NCI-H2107 (cell line): ENCODE measurements at regions not wholly inside any gene's neighbourhood (a gene's known extent, or its start where the extent isn't known, plus 50 kb on each side); places are given as distances from the start of the nearest gene placed in this dataset.

Experiments
- DNase-seq: peaks from one replicate; lab custom pipeline; 2025; lab: John Stamatoyannopoulos, UW

DNA sequence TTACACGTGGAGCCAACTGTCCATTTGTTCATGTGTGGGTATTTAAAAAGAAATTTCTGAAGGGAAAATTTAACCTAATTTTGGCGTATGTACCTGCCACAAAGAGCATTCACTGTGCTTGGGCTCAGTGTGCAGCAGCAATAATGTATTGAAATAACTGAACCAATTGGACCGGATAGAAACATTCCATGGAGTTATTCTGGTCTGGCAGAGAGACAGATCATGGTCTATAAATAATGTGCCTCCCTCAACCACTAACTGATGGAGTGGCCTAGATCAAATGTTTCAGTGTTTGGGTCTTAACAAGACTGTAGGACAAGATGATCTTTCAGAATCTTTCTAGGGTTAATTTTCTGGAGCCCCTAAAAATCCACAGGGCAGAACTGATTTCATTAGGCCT is 469.7 kb downstream of the PRELID2 start:
- DNase-seq, result no peak

DNA sequence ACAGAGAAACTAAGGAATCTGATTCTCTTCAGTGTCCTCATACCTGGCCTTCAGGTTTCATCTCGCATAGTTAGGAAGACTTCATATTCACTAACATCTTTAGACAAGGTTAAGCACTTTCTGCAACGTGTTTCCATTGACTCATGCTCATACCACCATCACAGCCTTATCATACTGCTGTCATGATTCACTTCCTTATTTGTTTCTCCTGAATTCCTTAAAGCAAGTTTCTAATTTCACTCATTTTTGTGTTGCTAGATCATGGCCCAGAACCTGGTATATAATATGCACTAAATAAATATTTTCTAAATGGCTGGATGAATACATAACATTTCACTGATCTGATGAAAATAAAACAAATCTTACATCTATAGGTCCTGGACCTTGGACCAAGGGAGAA is 472.9 kb downstream of the PRELID2 start:
- no peak for DNase-seq

DNA sequence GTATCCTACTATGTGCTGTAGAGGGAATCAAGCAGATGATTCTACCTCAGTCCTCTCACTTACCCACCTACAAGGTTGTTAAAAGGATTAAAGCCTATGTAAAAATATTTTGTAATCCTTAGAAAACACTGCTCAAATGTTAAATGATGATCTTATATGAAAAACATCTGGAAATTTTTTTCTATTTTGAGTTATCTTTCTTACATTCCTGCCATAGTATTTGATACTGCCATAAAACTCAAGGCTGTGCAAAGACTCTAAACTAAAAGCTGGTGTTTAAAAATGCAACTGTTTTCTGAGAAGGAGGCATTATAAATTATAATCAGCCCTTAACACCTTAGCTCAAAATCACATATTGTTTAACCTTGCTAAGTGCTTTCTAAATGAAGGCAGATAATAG is 474.2 kb downstream of the PRELID2 start:
- no peak for DNase-seq

DNA sequence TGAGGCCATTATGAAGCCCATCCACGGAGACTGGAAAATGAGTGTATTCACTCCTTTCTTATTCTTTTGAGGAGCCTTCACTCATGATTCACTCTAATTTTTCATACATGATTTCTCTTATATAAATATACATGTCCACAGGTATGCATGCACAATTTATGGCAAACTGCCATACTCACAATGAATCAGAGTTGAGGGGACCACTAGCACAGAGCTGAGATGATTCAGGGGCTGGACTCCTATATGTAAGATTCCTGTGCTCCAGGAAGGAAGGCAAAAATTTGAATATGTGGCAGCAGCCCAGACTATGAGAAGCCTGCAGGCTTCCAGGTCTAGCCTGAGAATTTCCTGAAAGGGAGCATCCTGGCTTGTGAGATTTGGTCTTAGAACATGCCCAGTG is 484.6 kb downstream of the PRELID2 start:
- DNase-seq, result no peak

DNA sequence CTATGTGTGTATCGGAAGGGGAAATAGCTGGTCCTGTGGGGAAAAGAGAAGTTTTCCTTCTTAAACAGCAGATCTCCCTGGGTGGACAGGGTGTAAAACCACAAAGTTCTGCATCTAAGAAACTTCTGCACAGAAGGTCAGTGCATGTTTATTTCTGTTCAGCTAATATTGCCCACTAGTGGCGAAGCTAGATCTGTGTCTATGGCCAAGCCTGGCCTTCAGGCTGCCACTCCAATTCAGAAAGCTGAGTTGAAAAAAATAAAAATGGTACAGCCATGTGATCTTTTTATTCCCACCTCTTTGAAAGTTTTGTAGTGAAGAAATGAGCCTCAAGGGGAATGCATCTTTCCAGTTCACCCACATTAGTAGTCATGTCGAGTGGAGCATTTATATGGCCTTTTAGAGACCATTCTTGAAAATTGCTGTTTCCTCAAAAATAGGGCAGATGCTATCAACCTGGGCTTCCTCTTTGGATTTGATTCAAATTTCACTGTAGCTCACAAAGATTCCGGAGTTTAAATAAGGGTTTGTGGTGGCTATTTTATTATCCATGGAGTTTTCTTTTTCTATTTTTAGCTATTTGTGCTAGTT is 488.0 kb downstream of the PRELID2 start:
- no peak for DNase-seq

DNA sequence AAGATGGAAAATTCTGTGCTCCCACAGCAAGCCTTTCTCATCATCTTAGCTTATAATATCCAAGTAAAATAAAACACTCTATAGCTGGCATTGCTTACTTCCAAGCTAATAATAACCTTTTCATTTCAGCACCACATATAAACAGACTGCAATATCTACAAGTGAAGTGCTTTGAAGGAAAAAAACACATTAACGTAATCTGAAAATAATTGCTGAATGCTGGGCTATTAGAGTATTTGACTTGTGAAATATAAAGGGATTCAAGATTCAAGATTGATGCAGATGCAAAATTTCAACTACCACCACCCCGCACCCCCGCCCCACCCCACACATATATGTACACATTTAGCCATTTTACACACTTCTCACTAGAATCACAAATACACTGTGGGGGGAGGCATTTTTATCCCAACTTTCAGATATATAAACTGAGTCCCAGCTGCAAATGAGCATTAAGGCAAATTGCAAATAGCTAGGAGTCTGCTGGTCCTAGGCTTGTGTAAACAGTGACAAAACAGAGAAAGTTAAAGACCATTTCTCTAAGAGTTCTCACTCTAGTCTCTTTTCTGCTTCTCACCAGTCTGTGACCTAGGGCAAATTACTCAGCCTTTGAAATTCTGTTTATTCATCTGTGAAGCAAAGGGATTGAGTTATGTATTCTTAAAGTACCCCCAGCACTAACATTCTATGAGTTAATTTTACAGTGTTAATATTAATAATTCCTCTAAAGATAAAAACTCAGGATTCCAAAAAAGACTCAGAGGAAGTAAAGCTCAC is 489.4 kb downstream of the PRELID2 start:
- no peak for DNase-seq

DNA sequence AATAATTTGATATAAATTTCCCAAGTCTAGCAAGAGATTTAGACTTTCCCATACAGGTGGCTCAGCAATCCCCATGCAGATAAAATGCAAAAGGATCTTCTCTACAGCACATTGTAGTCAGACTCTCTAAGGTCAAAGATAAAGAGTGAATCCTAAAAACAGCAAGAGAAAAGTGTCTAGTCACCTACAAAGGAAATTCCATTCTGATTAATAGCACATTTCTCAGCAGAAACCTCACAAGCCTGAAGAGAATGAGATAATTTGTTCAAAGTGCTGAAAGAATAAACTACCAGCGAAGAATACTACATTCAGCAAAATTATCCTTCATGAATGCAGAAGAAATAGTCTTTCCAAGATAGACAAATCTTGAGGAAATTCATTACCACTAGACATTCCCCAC is 493.3 kb downstream of the PRELID2 start:
- DNase-seq, result no peak

DNA sequence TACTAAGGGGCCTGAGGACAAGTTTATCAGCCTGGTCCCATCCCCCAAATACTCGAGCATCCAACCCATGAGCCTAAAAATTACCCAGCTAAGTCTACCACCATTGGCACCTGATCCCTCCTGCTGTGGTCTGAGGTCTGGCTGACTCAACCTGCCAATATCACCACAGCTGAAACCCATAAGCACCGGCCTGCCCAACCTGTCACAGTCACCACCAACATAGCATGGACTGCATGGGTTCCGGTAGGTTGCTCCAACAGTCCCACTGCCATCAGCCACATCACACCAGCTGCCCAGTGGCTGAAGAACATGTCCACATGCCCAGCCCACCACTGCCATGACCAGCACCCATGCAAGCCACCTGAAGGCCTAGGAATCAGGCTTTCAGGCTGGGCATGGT is 495.0 kb downstream of the PRELID2 start:
- DNase-seq, result no peak

DNA sequence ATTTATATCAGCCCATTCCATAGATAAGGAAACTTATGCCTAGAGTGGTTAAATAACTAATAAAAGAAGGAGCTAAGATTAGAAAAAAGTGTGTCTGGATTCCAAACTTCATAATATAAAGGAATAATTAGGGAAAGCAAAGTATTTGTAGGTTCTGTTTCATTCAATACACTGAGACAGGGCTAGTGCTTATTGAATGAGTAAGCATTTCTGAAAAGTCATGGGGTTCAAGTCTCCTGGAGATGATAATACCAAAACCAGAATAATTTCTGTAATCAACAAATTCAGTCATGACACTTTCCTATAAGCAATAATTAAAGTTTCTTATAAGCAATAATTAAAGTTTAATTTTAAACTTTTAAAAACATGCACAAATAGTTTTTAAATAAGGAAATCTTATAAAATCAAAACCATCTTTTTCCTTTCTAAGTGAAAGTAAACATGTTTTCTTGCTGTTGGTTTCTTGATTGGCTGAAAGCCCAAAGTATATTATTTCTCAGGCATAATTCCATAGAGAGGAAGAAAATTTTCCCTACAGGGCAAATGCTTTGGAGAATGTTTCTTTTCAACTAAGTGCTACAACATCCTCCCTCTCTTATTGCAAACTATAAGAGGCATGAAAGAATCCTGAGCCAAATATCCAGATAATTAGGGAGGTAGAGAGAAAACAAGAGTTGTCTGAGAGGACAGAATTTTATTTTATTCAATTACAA is 510.2 kb downstream of the PRELID2 start:
- no peak for DNase-seq

DNA sequence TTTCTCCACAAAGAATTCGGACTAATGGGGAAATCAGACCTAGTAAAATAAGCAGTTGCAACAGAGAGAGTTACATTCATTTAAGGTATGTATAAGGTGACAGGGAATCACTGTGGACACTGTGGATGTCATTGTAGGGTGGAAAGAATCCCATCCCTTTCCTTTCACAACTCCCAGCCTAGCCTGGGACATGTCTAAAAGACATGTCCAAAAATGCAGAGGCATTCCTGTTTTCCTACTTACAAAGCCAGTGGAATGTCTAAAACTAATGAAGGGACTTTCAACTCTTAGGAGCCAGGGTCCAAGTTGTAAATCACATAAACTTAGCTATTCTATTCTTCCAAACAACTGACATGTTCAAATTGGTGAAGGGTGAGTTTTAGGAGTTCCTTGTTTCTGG is 511.0 kb downstream of the PRELID2 start:
- no peak for DNase-seq

DNA sequence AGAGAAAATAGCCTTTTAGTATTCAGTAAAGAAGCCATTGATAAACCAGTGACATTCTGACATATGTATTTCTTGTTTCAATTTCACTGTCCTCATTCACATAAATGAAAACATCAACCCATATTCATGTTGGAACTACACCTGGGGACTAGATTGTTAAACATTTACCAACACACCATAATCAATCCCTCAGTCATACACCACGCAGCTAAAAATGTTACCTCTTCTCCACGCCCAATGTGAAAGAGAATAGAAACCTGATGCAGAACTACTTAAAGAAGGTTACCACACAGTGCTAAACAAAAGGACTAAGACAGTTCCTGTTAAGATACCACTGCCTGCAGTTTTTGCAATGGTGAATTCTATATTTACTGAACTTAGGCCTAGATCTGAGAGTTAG is 518.9 kb downstream of the PRELID2 start:
- no peak for DNase-seq

DNA sequence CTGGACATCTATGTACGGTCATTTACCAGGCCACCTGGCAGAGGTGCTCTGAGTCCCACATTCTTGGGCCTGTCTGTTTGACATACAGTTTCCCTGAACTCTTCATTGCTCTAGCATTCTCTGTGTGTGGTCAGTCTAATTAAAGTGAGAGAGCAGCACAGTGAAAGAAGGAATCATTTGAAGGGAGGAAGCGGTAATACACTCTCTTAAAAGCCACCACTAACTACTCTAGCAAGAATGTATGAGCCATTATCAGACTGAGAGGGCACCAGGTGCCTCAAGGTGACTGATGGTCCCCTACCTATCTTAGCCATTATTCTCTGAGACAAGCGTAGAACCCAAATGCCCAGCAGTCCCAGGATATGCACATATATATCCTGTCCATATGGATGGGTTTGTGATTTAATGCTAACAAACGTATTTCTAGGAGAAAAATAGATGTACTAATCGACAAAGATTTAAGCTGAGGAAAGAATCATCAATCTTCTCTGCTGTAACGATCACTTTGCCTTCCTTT is 527.2 kb downstream of the PRELID2 start:
- no peak for DNase-seq

DNA sequence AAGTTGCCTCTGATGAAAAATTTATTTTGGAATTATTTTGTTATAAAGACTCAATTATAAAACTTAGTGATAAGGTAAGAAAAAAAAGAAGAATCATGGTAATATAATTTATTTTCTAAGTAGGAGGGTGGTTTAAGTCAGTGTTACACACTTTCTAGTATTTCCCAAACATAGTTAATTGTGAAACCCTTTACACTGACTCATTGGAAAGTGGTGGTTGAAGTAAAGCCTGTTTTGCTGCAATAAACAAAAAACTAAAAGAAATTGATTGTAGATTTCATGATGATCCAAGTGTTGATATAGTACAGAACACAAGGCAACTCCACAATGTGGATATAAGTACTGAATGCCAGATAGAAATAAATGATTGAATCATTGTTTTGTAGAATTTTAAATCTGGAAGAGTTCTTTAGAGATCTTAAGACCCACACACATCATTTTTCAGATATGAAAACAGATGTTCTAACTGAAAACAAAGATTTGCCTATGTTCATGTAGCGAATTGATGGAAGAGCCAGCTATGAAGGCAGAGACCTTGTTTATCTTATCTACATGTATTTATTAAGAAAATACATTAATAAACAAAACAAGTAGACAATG is 539.8 kb downstream of the PRELID2 start:
- DNase-seq, result no peak

DNA sequence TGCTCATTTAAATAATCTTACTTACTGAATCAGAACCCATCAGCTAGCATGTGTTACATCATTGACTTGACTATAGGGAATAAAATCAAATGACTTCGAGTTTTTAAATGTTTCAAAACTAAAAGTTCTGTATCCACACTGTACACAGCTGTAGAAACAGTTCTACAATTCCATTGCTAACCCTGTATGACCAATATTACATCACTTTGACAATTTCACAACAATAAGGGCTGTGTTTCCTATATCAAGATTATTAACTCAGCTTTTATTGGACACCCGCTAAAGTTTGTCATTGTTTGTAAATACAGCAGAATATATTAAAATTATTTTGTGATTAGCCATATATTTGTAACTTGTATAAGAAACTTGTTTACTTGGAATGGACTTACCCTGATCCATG is 540.8 kb downstream of the PRELID2 start:
- DNase-seq, result no peak

DNA sequence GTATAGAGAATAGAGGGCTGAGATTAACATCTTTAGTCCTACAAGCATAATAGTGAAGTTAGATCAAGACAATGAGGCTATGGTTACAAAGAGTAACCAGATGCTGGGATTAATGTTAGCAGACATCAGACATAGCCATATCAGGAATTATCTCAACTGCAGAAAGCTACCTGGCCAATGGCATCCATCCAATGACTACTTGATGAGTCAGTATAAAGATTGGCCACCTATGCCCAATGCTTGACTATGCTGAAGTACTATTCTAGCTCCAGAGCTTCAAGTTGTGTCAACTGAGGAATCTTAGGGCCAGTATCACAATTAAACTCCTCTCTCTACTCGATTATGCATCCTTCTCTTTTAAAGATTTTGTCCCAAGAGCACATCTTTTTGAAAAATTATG is 541.4 kb downstream of the PRELID2 start:
- no peak for DNase-seq

DNA sequence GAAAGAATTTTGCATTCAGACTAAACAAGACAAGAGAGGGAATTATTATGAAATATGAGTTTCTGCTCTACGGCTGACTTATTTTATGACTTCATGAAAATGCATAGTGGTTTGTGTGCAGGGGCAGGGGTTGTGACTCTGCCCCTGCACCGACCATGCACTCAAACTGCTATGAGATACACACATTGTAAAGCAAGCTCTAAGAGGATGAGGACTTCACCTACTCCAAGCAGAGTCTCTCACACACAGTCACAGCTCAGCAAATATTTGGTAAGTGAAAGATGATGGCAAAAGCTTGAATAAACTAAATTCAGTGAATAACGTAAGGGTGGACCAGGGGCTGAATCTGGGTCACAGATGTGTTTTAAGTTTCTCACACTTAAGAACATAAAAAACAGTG is 542.9 kb downstream of the PRELID2 start:
- DNase-seq, result no peak

DNA sequence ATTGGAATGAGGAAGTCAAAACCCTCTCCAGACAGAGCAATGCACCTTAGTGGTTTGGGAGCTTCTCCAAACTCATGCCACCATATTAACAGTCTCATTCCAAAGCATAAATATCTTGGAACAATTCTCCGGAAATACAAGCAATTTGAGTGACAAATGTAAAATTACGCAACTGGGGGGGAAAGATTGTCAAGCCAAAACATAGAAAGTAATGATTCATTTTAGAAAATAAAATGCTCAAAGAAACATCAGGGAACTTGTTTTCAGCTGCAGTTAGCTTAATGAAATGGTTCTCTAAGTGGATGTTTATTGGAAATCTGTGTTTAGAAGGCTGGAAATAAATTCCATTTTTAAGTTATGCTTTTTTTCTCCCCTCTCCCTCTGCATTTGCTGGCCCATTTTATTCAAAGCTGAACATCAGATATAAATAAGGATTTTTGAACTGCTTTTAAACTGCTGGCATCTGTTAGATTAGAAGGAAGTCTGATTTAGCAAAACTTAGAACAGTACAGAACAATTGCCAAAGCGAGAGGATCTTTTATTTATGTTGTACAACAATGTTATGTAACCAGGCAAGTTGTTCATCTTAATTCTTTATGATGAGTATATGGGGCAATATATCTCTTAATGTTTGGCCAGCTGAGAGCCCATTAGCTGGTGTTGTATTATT is 551.9 kb downstream of the PRELID2 start:
- no peak for DNase-seq

DNA sequence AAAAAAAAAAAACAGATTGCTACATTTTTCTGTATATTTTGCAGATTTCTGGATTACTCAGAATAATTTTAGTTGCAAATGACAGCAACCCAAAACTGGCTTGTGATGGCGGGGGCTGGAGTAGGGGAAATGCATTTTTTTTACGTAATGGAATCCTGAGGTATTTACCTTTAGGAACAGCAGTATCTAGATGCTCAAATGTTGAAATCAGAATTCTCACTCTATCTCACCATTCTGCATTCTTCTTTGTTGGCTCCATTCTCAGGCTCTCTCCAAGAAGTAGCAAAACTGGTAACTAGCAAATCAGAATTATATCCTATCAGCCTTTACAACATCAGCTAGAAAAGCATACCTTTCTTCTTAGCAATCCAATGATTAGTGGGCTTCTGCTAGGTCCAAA is 554.3 kb downstream of the PRELID2 start:
- no peak for DNase-seq

DNA sequence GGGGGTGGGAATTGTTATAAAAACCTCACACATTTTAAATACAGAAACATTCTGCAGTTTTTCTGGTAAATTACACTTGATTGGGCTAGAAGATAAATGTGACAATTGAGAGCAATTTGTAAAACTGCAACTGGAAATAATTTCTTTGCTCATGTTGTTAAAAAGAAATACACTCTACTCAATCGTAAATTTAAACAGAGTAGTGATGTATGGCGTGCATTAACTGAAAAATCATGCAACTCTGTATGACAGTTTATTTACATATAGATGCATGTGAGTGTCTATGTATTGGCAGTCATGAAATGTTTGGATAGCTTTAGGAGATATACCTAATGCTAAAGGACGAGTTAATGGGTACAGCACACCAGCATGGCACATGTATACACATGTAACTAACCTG is 554.9 kb downstream of the PRELID2 start:
- DNase-seq, result no peak

DNA sequence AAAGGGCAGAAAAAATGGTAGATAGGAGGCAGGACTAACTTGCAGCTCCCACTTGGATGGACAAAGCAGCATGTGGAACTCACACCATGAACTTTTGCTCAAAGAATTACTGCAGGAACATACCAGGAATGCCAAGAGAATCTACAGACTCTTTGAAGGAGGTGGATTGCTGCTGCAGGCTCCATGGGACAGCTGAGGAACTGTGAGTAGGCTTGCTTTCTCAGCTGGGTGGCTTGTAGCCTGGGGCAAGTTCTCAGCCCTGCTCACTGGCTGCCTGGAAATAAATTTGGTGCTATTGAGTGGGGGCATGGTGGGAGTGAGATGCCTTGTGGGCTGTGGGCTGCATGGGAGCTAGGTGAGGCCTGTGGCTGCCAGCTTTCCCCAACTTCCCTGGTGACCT is 574.5 kb downstream of the PRELID2 start:
- DNase-seq, result no peak

DNA sequence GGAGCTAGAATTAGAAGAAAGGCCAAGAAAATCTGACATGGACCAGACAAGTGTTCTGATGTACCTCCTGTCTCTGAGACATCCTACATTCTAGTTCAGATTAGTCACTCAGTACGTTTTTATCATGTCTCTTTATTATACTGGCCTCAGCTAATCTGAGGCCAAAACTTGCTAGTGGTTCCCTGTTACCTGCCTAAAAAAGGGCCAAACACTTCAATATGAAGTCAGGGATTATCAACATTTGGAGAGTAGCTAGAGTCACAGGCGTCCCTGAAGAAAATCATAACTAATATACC is 587.4 kb downstream of the PRELID2 start:
- no peak for DNase-seq

DNA sequence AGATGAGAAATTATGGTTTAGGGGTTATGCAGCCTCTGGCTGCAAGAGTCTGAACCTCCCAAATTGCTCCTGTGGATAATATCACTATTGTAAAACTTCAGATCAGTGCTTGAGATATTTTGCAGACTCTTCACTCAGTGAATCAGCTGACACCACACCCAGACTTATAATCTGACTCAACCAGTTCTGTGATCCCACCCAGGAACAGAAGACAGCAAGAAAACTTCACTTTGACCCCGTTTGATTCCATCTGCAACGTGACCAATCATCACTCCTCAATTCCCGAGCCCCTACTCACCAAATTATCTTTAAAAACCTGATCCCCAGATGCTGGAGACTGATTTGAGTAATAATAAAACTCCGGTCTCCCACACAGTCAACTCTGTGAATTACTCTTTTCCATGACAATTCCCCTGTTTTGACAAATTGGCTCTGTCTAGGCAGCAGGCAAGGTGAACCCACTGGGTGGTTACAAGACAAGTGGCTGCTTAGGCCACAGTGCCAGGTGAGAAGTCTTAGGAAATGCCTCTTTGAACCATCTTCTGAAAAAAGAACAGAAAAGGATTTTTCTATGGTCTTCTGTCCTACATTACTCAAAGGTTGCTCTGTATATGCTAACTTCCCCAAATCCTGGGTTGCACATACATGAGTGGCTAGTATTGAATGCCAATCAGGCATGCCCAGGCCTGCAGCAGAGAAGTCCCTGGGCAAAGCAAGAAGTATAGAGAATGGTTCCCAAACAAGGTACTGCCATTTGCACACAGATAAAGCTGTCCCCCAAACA is 588.0 kb downstream of the PRELID2 start:
- no peak for DNase-seq
